Muscle layer of colon (tissue), 2 donors: ENCODE measurements at regions not wholly inside any gene's neighbourhood (a gene's known extent, or its start where the extent isn't known, plus 50 kb on each side); places are given as distances from the start of the nearest gene placed in this dataset.
"Not testable (repeated sequence)": the region's sequence is repeated elsewhere in the genome, so short reads cannot be mapped to it uniquely, and the experiment has no call there.

Source experiments
- H3K27ac ChIP-seq: one replicate; pipeline ENCODE4 v1.7.0; 2013; ENCODE audit warnings: low read depth, mild to moderate bottlenecking, low read length, moderate library complexity
- H3K27me3 ChIP-seq, 2 donors: one replicate each; pipeline ENCODE4 v1.7.0; 2013; ENCODE audit warnings: low read length in 2 of 2, mild to moderate bottlenecking in 2 of 2; ENCODE audit not compliant: insufficient read depth in 2 of 2, control insufficient read depth in 1 of 2
- H3K36me3 ChIP-seq: one replicate; pipeline ENCODE4 v1.7.0; 2013; ENCODE audit warnings: mild to moderate bottlenecking, low read length; ENCODE audit not compliant: insufficient read depth
- H3K4me1 ChIP-seq: one replicate; pipeline ENCODE4 v1.7.0; 2013; ENCODE audit warnings: mild to moderate bottlenecking, low read length; ENCODE audit not compliant: insufficient read depth
- H3K4me3 ChIP-seq, 2 donors: one replicate each; pipeline ENCODE4 v1.7.0; 2013; ENCODE audit warnings: low read length in 2 of 2, low read depth in 1 of 2, mild to moderate bottlenecking in 1 of 2, moderate library complexity in 1 of 2
- H3K9ac ChIP-seq: one replicate; pipeline ENCODE4 v1.7.0; 2013; ENCODE audit warnings: low read length
- H3K9me3 ChIP-seq: one replicate; pipeline ENCODE4 v1.7.0; 2013; ENCODE audit warnings: mild to moderate bottlenecking, low read length
- donor health status: abdominal sarcoma.
- donor health status: Adenocarcinoma of cecum.

DNA sequence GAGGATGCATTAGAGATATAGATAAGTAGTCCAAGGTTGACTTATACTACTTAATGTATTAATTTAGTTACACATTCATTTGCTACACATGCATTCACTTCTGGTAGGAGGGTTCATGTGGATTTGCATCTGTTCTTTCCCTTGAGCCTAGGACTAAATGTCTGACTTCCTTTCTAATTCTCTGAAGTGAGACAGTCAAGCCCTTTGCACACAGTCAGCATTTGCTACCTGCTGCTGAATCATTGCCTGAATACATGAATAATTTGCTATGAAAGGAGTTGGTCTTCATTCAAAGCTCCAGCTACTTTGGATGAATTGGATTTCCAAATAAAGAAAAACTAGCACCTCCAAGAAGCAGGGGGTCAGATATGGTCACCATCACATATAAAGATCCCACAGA is 154.8 kb upstream of the DAB1 start:
- no peak overlapping the region for H3K9ac ChIP-seq
- no peak overlapping the region for H3K27ac ChIP-seq
- H3K4me3 ChIP-seq: no peak overlapping the region
- no peaks in the 10 kb centered on the region for H3K9me3 ChIP-seq
- H3K4me1 ChIP-seq: no peaks in the 10 kb centered on the region
- H3K27me3 ChIP-seq: no peaks in the 10 kb centered on the region
- no peaks in the 10 kb centered on the region for H3K36me3 ChIP-seq

DNA sequence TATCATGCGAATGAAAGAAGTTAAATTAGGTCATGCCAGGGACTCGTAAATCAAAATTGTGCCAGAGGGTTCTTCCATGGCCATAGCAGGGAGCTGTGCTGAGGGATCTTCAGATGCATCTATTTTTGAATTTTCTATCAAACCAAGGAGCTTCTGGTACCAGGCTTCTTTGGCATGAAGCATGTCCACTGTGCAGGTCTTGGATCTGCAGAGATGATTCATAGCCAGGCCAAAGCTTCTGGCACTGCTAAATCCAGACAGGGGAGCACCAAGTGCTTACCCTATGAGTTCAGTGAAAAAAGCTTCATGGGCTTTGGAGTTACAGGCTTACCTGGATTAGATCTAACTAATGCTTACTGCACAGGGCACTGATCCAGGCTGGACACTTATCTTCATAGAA is 154.2 kb upstream of the DAB1 start:
- no peaks in the 10 kb centered on the region for H3K4me1 ChIP-seq
- no peaks in the 10 kb centered on the region for H3K27me3 ChIP-seq
- H3K36me3 ChIP-seq: no peaks in the 10 kb centered on the region
- H3K4me3 ChIP-seq: no peak overlapping the region
- H3K9me3 ChIP-seq: no peaks in the 10 kb centered on the region
- no peak overlapping the region for H3K9ac ChIP-seq
- H3K27ac ChIP-seq: no peak overlapping the region

DNA sequence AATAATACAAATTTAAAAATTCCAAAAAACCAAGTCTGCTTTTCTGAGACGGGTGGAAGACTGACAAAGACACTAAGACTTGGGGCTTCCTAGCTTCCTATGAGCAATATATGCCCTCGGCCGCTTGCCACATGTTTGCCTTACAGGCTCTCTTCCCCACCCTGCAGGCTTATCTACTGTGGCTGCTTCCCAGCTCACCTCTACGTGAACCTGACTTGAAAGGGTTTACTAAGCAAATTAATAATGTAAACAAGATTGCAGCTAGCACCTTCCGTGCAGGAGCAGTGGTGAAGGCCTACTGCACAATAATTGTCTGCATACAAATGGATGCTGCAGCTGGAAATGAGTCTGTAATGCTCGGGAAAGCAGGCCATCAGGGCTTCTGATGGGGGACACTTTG is 152.9 kb upstream of the DAB1 start:
- Histone ChIP-seq H3K36me3 (no peaks in the 10 kb centered on the region), H3K9me3 (no peaks in the 10 kb centered on the region), H3K27me3 (no peaks in the 10 kb centered on the region), H3K4me3 (no peak overlapping the region), H3K4me1 (no peaks in the 10 kb centered on the region), H3K9ac (no peak overlapping the region), H3K27ac (no peak overlapping the region)

GRCh38 chr1:57572016-57572415 is 148.2 kb upstream of the DAB1 start:
- H3K9ac ChIP-seq: no peak overlapping the region

DNA sequence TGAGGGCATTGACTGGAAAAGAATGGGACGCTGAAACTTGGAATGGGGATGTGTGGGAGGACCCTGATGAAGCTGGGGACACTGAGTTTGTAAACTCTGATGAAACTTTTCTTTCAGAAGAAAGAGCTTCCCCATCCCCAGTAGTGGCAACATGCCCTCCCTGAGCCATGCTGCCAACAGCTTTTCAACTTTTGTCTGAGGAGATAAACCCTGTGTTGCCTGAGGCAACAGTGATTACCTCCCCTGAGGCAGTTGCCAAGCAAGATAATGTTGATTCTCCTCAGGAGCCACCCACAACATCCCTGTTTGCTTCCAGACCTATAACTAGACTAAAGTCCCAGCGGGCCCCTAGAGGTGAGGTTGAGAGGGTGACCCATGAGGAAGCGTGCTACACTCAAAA is 134.2 kb upstream of the DAB1 start:
- not testable (repeated sequence) for H3K36me3 ChIP-seq, H3K4me3 ChIP-seq, H3K27ac ChIP-seq, H3K4me1 ChIP-seq, H3K9me3 ChIP-seq, H3K9ac ChIP-seq, H3K27me3 ChIP-seq

More at GRCh38 chr1:57572016-57572415, 148.2 kb upstream of the DAB1 start:
- Histone ChIP-seq H3K9me3 (no peaks in the 10 kb centered on the region), H3K36me3 (no peaks in the 10 kb centered on the region), H3K27me3 (no peaks in the 10 kb centered on the region), H3K27ac (no peak overlapping the region), H3K4me1 (no peaks in the 10 kb centered on the region), H3K4me3 (no peak overlapping the region)

- H3K9me3 ChIP-seq: no peaks in the 10 kb centered on the region
- no peak overlapping the region for H3K9ac ChIP-seq
- H3K4me1 ChIP-seq: no peaks in the 10 kb centered on the region
- H3K27me3 ChIP-seq: no peaks in the 10 kb centered on the region
- H3K36me3 ChIP-seq: no peaks in the 10 kb centered on the region
- H3K4me3 ChIP-seq: no peak overlapping the region
- no peak overlapping the region for H3K27ac ChIP-seq
Measured at GRCh38 chr1:57553666-57554065, 129.8 kb upstream of the DAB1 start.

DNA sequence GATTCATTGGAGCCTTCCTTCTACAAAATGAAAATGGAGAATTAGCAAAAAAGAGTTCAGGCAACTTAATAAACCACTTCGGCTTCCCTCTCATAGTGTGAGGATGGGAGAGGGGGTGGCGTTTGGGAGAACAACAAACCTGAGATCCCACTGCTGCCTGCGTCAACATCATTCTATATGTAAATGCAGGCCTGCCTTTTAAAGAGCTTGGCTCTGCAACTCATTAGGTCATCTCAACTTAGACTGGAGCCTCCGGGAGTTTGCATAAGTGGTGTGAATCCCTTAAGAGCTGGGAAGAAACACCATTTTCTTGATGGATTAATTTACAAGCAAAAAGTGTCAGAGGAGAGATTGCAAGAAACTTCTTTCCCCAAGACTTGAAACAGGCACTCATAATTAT is 127.6 kb upstream of the DAB1 start:
- H3K4me1 ChIP-seq: no peaks in the 10 kb centered on the region
- H3K27ac ChIP-seq: no peak overlapping the region
- H3K36me3 ChIP-seq: no peaks in the 10 kb centered on the region
- no peaks in the 10 kb centered on the region for H3K9me3 ChIP-seq
- no peak overlapping the region for H3K4me3 ChIP-seq
- H3K27me3 ChIP-seq: no peaks in the 10 kb centered on the region
- H3K9ac ChIP-seq: no peak overlapping the region

DNA sequence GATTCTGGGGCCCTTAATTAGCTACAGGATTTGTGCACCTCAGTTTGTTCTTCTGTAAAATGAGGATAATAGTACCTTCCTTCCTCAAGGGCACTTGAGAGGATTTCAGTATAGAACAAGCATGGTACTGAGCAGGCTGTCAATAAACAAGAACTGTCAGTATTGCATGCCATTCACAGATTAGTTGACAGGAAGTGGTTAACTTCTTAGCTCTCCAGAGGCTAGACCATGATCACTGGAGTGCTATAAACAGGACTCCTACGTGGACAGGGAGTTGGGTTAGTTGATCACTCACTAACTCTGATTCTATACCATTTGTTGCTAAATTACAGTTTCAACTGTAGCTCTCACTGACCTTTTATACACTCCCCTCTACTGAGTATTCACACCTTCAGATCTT is 126.2 kb upstream of the DAB1 start:
- H3K36me3 ChIP-seq: no peaks in the 10 kb centered on the region
- H3K27me3 ChIP-seq: no peaks in the 10 kb centered on the region
- H3K4me1 ChIP-seq: no peaks in the 10 kb centered on the region
- no peaks in the 10 kb centered on the region for H3K9me3 ChIP-seq
- no peak overlapping the region for H3K4me3 ChIP-seq
- no peak overlapping the region for H3K27ac ChIP-seq
- H3K9ac ChIP-seq: no peak overlapping the region

GRCh38 chr1:57549300-57549699 is 125.4 kb upstream of the DAB1 start:
- Histone ChIP-seq H3K4me3 (no peak overlapping the region), H3K36me3 (no peaks in the 10 kb centered on the region), H3K27me3 (no peaks in the 10 kb centered on the region), H3K9ac (no peak overlapping the region), H3K9me3 (no peaks in the 10 kb centered on the region), H3K27ac (no peak overlapping the region), H3K4me1 (no peaks in the 10 kb centered on the region)

GRCh38 chr1:57546549-57547330 is 122.9 kb upstream of the DAB1 start:
- no peak overlapping the region for H3K4me3 ChIP-seq
- H3K4me1 ChIP-seq: no peaks in the 10 kb centered on the region
- H3K27me3 ChIP-seq: no peaks in the 10 kb centered on the region
- H3K27ac ChIP-seq: no peak overlapping the region
- H3K36me3 ChIP-seq: no peaks in the 10 kb centered on the region
- H3K9ac ChIP-seq: no peak overlapping the region
- no peaks in the 10 kb centered on the region for H3K9me3 ChIP-seq

- no peak overlapping the region for H3K4me3 ChIP-seq
- no peaks in the 10 kb centered on the region for H3K36me3 ChIP-seq
- no peak overlapping the region for H3K9ac ChIP-seq
- H3K4me1 ChIP-seq: no peaks in the 10 kb centered on the region
- no peak overlapping the region for H3K27ac ChIP-seq
- H3K27me3 ChIP-seq: no peaks in the 10 kb centered on the region
- no peaks in the 10 kb centered on the region for H3K9me3 ChIP-seq
Measured at GRCh38 chr1:57544345-57544744, 120.5 kb upstream of the DAB1 start.

- Histone ChIP-seq H3K4me1 (no peaks in the 10 kb centered on the region), H3K27me3 (no peaks in the 10 kb centered on the region), H3K27ac (no peak overlapping the region), H3K36me3 (no peaks in the 10 kb centered on the region), H3K9me3 (no peaks in the 10 kb centered on the region), H3K4me3 (no peak overlapping the region), H3K9ac (no peak overlapping the region)
Measured at GRCh38 chr1:57536749-57537423, 113.0 kb upstream of the DAB1 start.
